Natural killer cell treated with Interleukin-12 subunit alpha and Interleukin-12 subunit beta and Interleukin-15 and Interleukin-18, amount 100 ng/mL, for 72 hours (primary cell): ENCODE measurements at regions not wholly inside any gene's neighbourhood (a gene's known extent, or its start where the extent isn't known, plus 50 kb on each side); places are given as distances from the start of the nearest gene placed in this dataset.

Experiments
- ATAC-seq, 2 donors: fragments of 150-1000 bp; cut with Tn5 transposase in 1 of 2; sonication (Bioruptor Pico), chemical (Tn5 transposase) in 1 of 2; 2 replicates each; pipeline ENCODE4 v1.10.0; 2021
- DNase-seq: peaks from one replicate; pipeline ENCODE4 v3.0.0; 2022; ENCODE audit warnings: low spot score
- H3K27ac Mint-ChIP-seq, 2 donors: 1 replicate in 1 of 2; 2 replicates in 1 of 2; pipeline ENCODE4 v1.8.0; 2022; ENCODE audit warnings: mixed read lengths in 2 of 2, mild to moderate bottlenecking in 1 of 2, moderate library complexity in 1 of 2
- H3K27me3 Mint-ChIP-seq, 2 donors: 1 replicate in 1 of 2; 2 replicates in 1 of 2; pipeline ENCODE4 v1.8.0; 2022; ENCODE audit warnings: mixed read lengths in 2 of 2
- H3K36me3 Mint-ChIP-seq: one replicate; pipeline ENCODE4 v1.8.0; 2022; ENCODE audit warnings: mixed read lengths
- H3K4me1 Mint-ChIP-seq, 2 donors: 1 replicate in 1 of 2; 2 replicates in 1 of 2; pipeline ENCODE4 v1.8.0; 2022; ENCODE audit warnings: low read depth in 2 of 2, mixed read lengths in 2 of 2, mild to moderate bottlenecking in 1 of 2
- H3K4me3 Mint-ChIP-seq: one replicate; pipeline ENCODE4 v1.8.0; 2022; ENCODE audit warnings: mixed read lengths
- H3K9me3 Mint-ChIP-seq: 2 replicates; pipeline ENCODE4 v1.8.0; 2022; ENCODE audit warnings: mixed read lengths

DNA sequence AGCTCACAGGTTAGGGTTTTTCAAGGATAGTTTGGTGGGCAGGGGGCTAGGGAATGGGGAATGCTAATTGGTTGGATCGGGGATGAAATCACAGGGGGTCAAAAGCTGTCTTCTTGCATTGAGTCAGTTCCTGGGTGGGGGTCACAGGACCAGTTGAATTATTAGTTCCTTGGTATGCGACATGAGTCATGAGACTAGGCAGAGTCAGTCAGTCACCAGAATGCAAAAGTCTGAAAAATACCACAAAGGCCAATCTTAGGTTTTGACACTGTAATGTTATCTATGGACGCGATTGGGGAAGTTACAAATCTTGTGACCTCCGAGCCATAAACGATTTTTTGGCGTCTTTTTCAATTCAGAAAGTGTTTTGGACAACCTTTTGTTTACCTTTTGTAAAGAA is 101.2 kb downstream of the ZNF519 start:
- Mint-ChIP-seq H3K9me3 (peaks cover 10% of the 10 kb centered on the region), H3K36me3 (no peaks in the 10 kb centered on the region), H3K4me1 (no peaks in the 10 kb centered on the region), H3K27me3 (peaks cover 0 to 15% of the 10 kb centered on the region in 2 donors), H3K4me3 (no peak overlapping the region), H3K27ac (no peak overlapping the region)
- DNase-seq = no peak
- no peak for ATAC-seq

GRCh38 chr18:14029512-14029911 is 102.7 kb downstream of the ZNF519 start:
- DNase-seq (no peak), ATAC-seq (no peak)
- Mint-ChIP-seq H3K4me3 (no peak overlapping the region), H3K4me1 (no peaks in the 10 kb centered on the region), H3K36me3 (no peaks in the 10 kb centered on the region), H3K27me3 (peaks cover 0 to 18% of the 10 kb centered on the region in 2 donors), H3K27ac (no peak overlapping the region), H3K9me3 (peaks cover 10% of the 10 kb centered on the region)

- no peak for ATAC-seq
- H3K4me3 Mint-ChIP-seq = no peak overlapping the region
- DNase-seq = no peak
- H3K9me3 Mint-ChIP-seq = peaks cover 10% of the 10 kb centered on the region
- no peaks in the 10 kb centered on the region for H3K4me1 Mint-ChIP-seq
- H3K36me3 Mint-ChIP-seq = no peaks in the 10 kb centered on the region
- H3K27me3 Mint-ChIP-seq = peaks cover 3 to 18% of the 10 kb centered on the region in 2 donors
- no peak overlapping the region for H3K27ac Mint-ChIP-seq
These were observed 106.0 kb downstream of the ZNF519 start for GRCh38 chr18:14026199-14026598.

DNA sequence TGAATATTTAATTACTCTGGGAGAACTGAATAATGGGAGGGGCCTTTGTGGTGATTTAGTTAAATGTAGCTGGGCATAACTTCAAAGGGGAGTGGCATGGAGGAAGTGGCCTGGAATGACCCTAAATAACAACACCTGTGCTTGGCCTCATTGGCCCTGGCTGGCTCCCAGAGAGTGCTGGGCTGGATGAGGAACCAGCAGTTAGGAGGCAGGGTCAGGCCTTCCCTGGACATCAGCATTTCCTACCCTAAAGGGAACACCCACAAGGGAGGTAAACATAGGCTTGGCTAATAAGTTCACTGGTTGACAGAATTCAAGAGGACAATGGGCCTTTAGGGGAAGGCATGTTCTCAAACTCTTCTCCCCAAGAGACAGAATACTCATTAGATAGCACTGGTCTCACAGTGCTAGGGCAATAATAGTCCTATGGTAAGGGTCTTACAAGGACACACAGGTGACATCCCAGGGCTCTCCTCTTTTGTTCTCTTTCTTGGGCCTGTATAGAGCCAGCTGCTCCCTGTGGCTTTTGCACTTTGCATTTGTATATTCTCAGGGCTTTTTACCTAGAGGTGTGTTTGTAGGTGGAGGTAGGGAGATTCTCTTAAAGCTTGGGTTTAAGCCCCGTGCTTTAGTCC is 106.8 kb downstream of the ZNF519 start:
- Mint-ChIP-seq H3K27ac (no peak overlapping the region), H3K27me3 (peaks cover 3 to 18% of the 10 kb centered on the region in 2 donors), H3K4me1 (no peaks in the 10 kb centered on the region), H3K9me3 (peaks cover 10% of the 10 kb centered on the region), H3K4me3 (no peak overlapping the region), H3K36me3 (no peaks in the 10 kb centered on the region)
- ATAC-seq = no peak
- no peak for DNase-seq

GRCh38 chr18:14015416-14015815 is 100.1 kb upstream of the MC2R start:
- Mint-ChIP-seq H3K27me3 (no peaks in the 10 kb centered on the region), H3K27ac (no peak overlapping the region), H3K4me1 (no peaks in the 10 kb centered on the region), H3K9me3 (peaks cover 6% of the 10 kb centered on the region), H3K36me3 (no peaks in the 10 kb centered on the region), H3K4me3 (no peak overlapping the region)
- DNase-seq (no peak), ATAC-seq (no peak)

GRCh38 chr18:14014456-14014855 is 99.1 kb upstream of the MC2R start:
- Mint-ChIP-seq H3K27ac (no peak overlapping the region), H3K4me3 (no peak overlapping the region), H3K27me3 (no peaks in the 10 kb centered on the region), H3K36me3 (no peaks in the 10 kb centered on the region), H3K4me1 (no peaks in the 10 kb centered on the region), H3K9me3 (peaks cover 6% of the 10 kb centered on the region)
- no peak for DNase-seq
- ATAC-seq = no peak

DNA sequence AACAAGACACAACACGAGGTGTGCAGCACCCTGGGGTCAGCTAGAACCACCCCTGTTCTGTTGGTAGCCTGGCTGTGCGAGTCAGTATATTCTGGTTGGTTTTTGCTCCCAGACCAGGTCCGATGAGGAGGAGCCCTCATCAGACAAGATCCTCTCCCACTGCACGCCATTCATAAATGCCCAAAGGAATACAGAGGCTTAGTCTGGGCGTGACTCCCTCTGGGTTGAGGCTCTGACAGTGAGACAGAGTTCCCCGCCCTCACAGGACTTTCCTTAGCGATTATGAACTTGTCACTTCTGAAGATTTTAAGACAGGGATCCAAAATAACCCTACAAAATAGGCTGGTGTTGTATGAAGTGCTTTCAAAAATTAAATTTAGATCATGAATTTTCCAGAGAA is 85.5 kb upstream of the MC2R start:
- H3K4me1 Mint-ChIP-seq = no peaks in the 10 kb centered on the region
- ATAC-seq = no peak
- no peaks in the 10 kb centered on the region for H3K36me3 Mint-ChIP-seq
- peaks cover 8% of the 10 kb centered on the region for H3K9me3 Mint-ChIP-seq
- H3K27me3 Mint-ChIP-seq = no peaks in the 10 kb centered on the region
- H3K27ac Mint-ChIP-seq = no peak overlapping the region
- no peak overlapping the region for H3K4me3 Mint-ChIP-seq
- no peak for DNase-seq

DNA sequence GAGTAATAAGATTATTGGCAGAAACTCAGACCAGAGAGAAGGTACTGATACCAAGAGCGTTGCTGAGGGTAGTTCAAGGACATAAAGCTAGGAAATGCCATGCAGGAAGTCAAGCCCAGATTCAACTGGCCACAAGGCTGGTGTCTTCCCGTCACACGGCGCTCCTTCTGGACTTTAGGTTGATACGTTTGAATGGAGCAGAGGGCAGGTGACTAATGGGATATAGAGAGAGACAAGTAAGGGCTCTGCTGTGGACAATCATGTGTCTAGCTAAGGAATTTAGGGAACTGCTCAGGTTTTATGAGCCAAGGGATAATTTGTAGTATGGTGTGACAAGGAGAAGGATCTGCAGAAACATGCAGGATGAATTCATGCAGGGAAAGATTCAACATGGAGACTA is 83.9 kb upstream of the MC2R start:
- ATAC-seq (no peak), DNase-seq (no peak)
- H3K4me1 Mint-ChIP-seq = no peaks in the 10 kb centered on the region
- no peak overlapping the region for H3K4me3 Mint-ChIP-seq
- H3K27me3 Mint-ChIP-seq = no peaks in the 10 kb centered on the region
- no peaks in the 10 kb centered on the region for H3K36me3 Mint-ChIP-seq
- peaks cover 6% of the 10 kb centered on the region for H3K9me3 Mint-ChIP-seq
- H3K27ac Mint-ChIP-seq = no peak overlapping the region

GRCh38 chr18:13998571-13998970 is 83.2 kb upstream of the MC2R start:
- Mint-ChIP-seq H3K4me3 (no peak overlapping the region), H3K9me3 (peaks cover 8% of the 10 kb centered on the region), H3K4me1 (no peaks in the 10 kb centered on the region), H3K36me3 (no peaks in the 10 kb centered on the region), H3K27me3 (no peaks in the 10 kb centered on the region), H3K27ac (no peak overlapping the region)
- ATAC-seq = peak in 1 of 2 donors; percentile 28
- DNase-seq = no peak

GRCh38 chr18:13993730-13994129 is 78.4 kb upstream of the MC2R start:
- no peak overlapping the region for H3K4me3 Mint-ChIP-seq
- no peaks in the 10 kb centered on the region for H3K27me3 Mint-ChIP-seq
- H3K27ac Mint-ChIP-seq = no peak overlapping the region
- DNase-seq = no peak
- ATAC-seq = no peak
- H3K36me3 Mint-ChIP-seq = no peaks in the 10 kb centered on the region
- H3K9me3 Mint-ChIP-seq = peaks cover 8% of the 10 kb centered on the region
- H3K4me1 Mint-ChIP-seq = no peaks in the 10 kb centered on the region

DNA sequence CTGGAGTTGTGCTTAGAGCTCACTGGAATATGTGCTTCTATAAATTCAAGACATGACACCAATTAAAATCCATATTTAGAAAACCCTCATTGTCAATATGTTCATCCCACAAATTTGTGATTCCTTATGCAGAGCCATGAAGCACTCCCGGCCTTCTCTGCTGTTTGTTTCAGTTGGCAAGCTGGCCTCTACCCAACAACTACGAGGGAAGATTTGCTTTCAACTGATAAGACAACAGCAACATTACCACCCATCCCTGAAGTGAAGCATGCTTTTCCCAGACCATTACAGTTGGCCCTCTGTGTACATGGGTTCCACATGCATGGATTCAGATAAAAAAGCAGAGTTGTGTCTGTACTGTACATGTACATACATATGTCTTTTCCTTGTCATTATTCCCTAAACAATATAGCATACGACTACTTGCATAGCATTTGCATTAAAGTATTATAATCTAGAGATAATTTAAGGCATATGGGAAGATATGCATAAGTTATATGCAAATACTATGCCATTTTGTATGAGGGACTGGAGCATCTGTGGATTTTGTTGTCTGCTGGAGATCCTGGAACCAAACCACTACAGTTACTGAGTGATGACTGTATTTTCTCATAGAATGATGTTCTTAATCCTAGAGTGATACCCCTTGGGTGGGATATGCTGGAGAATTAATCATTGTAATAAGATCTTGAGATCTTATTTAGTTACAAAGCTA is 77.6 kb upstream of the MC2R start:
- Mint-ChIP-seq H3K36me3 (no peaks in the 10 kb centered on the region), H3K9me3 (peaks cover 8% of the 10 kb centered on the region), H3K27me3 (no peaks in the 10 kb centered on the region), H3K4me3 (no peak overlapping the region), H3K4me1 (no peaks in the 10 kb centered on the region), H3K27ac (no peak overlapping the region)
- DNase-seq = no peak
- ATAC-seq = no peak

DNA sequence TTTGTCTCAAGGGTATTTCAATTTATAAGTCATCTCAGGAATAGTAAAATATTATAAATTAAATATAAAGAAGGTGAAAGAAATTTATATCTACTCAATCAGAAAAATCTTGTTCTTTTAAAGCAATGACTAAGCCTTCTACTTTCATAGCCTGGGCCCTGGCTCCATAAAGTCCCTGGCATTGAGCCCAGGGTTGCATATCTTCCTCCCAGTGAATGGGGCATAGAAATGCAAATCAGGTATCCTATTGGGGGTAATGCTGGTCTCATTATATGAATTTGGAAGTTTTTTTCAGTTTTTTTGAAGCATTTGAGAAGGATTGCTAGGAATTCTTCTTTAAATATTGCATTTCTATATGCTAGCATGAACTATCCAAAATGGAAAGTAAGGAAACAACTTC is 73.9 kb upstream of the MC2R start:
- Mint-ChIP-seq H3K4me3 (no peak overlapping the region), H3K27me3 (peaks cover 0 to 13% of the 10 kb centered on the region in 2 donors), H3K4me1 (no peaks in the 10 kb centered on the region), H3K27ac (no peak overlapping the region), H3K36me3 (no peaks in the 10 kb centered on the region), H3K9me3 (peaks cover 13% of the 10 kb centered on the region)
- no peak for DNase-seq
- no peak for ATAC-seq

DNA sequence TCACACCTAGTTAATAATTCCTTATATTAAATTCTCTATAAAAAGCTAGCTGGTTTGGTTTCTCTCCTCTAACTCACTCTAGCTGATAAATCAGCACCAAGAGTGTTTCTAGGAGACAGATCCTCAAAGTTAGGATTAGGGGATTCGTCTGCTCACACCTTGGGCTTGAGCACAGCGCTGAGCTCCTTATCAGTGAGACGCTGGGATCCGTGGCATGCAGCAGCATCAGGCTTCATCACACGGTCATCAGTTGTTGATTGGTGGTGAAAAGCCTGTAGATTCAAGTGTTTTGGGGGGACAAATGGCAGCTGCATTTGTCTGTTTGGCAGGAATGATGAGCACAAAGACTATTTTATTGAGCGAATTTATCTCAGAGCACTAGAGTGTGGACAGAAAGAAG is 72.6 kb upstream of the MC2R start:
- no peak for DNase-seq
- Mint-ChIP-seq H3K4me1 (no peaks in the 10 kb centered on the region), H3K9me3 (peaks cover 13% of the 10 kb centered on the region), H3K27me3 (peaks cover 0 to 19% of the 10 kb centered on the region in 2 donors), H3K4me3 (no peak overlapping the region), H3K27ac (no peak overlapping the region), H3K36me3 (no peaks in the 10 kb centered on the region)
- no peak for ATAC-seq

- ATAC-seq (no peak), DNase-seq (no peak)
- no peaks in the 10 kb centered on the region for H3K36me3 Mint-ChIP-seq
- H3K27ac Mint-ChIP-seq = no peak overlapping the region
- peaks cover 0 to 19% of the 10 kb centered on the region in 2 donors for H3K27me3 Mint-ChIP-seq
- no peak overlapping the region for H3K4me3 Mint-ChIP-seq
- H3K4me1 Mint-ChIP-seq = no peaks in the 10 kb centered on the region
- H3K9me3 Mint-ChIP-seq = peaks cover 7% of the 10 kb centered on the region
These were observed 68.7 kb upstream of the MC2R start for GRCh38 chr18:13984080-13984479.

GRCh38 chr18:13983506-13983905 is 68.2 kb upstream of the MC2R start:
- no peaks in the 10 kb centered on the region for H3K36me3 Mint-ChIP-seq
- H3K9me3 Mint-ChIP-seq = peaks cover 7% of the 10 kb centered on the region
- no peak overlapping the region for H3K27ac Mint-ChIP-seq
- DNase-seq (no peak), ATAC-seq (no peak)
- H3K27me3 Mint-ChIP-seq = peaks cover 0 to 19% of the 10 kb centered on the region in 2 donors
- H3K4me1 Mint-ChIP-seq = no peaks in the 10 kb centered on the region
- H3K4me3 Mint-ChIP-seq = no peak overlapping the region
